Hematopoietic multipotent progenitor cell treated with erythropoietin and hydrocortisone succinate and interleukin-3 and kit ligand, for 8 days (in vitro differentiated cells): ENCODE measurements at regions not wholly inside any gene's neighbourhood (a gene's known extent, or its start where the extent isn't known, plus 50 kb on each side); places are given as distances from the start of the nearest gene placed in this dataset.

Experiments
- DNase-seq: peaks from one replicate; pipeline ENCODE4 v3.0.0-alpha.2; 2015

DNA sequence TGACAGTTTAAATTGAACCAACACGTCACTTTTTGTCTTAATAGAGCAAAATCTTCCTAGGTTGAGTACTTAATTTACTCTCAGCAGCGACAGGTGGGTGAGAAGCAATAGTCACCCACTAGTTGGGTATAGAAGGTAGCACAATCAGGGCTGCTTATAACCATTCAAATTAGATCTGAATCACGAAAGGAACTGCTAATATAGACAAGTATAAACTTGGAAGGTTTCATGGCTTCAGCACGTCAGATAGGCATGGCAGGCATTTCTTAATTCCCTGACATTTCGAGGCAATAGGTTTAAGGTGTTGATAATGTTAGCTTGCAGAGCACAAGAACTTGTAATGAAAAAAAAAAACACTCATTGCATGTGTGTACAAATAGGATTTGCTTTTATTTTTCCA is 853.4 kb downstream of the PCDH7 start:
- no peak for DNase-seq

- DNase-seq, result no peak
Observed at GRCh38 chr4:31575504-31575903, 855.3 kb downstream of the PCDH7 start.

GRCh38 chr4:31580843-31581242 is 860.7 kb downstream of the PCDH7 start:
- no peak for DNase-seq

GRCh38 chr4:31585503-31585902 is 865.3 kb downstream of the PCDH7 start:
- no peak for DNase-seq

GRCh38 chr4:31592293-31592692 is 872.1 kb downstream of the PCDH7 start:
- DNase-seq, result no peak

- no peak for DNase-seq
Observed at GRCh38 chr4:31595496-31595895, 875.3 kb downstream of the PCDH7 start.

DNA sequence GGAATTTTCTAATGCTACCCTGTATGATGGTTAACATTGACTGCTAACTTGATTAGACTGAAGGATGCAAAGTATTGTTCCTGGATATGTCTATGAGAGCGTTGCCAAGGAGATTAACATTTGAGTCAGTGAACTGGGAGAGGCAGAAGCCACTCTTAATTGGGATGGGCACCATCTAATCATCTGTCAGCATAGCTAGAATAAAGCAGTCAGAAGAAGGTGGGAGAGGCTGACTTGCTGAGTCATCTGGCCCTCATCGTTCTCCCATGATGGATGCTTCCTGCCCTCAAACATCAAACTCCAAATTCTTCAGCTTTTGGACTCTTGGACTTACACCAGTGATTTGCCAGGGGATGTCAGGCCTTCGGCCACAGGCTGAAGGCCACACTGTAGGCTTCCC is 878.5 kb downstream of the PCDH7 start:
- DNase-seq, result no peak

- DNase-seq, result no peak
Observed at GRCh38 chr4:31601793-31602192, 881.6 kb downstream of the PCDH7 start.

GRCh38 chr4:31613946-31614623 is 893.9 kb downstream of the PCDH7 start:
- no peak for DNase-seq

- DNase-seq, result no peak
Observed at GRCh38 chr4:31617667-31618066, 897.5 kb downstream of the PCDH7 start.

DNA sequence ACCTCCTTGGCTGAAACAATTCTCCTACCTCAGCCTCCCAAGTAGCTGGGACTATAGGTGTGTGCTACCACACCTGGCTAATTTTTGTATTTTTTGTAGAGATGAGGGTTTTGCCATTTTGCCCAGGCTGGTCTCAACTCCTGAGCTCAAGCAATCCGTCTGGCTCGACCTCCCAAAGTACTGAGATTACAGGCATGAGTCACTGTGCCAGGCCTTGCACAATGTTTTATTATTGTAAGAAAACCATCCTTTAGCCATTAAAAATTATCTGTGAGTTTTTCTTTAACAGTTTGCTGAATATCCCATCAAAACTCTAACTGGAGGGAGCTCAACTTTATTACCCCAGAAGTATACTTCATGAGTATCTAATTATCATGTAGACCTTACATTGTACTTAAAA is 900.3 kb downstream of the PCDH7 start:
- DNase-seq, result no peak

DNA sequence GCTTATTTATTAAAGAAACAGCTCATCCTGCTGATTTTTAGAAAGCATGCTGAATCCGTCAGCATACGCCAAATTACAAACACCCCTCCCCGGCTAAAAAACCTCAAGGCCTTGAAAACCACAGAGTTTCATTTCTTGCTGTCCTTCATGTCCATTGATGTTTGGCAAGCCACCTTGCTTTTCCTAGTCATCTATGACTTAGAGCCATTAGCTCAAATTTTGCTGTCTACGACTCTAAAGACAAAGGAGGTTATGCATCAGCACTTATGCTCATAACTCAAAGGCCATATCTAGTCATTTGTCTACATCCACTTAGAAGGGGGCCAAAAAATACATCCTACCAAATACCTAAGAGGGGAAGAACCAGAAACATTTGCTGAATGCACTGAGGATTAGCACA is 925.1 kb downstream of the PCDH7 start:
- no peak for DNase-seq

DNA sequence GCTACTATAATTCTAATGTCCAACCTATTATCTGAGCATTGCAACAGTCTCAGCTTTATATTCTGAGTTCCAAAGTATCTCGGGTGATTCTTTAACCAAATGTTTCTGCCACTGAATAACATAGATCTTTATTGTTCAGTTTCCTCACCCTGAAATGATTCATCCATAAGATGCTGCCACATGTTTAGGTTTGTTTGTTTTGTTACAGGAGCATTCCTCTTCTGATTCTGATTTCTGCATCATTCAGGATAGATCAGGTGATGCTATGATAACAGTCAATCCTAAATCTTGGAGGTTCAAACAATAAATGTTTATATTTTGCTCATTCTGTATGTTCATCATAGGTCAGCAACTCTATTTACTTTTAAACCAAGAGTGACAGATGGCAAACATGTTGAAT is 927.6 kb downstream of the PCDH7 start:
- DNase-seq, result no peak

GRCh38 chr4:31649878-31650277 is 929.7 kb downstream of the PCDH7 start:
- DNase-seq, result no peak

- no peak for DNase-seq
Observed at GRCh38 chr4:31651541-31651940, 931.4 kb downstream of the PCDH7 start.

- no peak for DNase-seq
Observed at GRCh38 chr4:31655328-31655727, 935.2 kb downstream of the PCDH7 start.

DNA sequence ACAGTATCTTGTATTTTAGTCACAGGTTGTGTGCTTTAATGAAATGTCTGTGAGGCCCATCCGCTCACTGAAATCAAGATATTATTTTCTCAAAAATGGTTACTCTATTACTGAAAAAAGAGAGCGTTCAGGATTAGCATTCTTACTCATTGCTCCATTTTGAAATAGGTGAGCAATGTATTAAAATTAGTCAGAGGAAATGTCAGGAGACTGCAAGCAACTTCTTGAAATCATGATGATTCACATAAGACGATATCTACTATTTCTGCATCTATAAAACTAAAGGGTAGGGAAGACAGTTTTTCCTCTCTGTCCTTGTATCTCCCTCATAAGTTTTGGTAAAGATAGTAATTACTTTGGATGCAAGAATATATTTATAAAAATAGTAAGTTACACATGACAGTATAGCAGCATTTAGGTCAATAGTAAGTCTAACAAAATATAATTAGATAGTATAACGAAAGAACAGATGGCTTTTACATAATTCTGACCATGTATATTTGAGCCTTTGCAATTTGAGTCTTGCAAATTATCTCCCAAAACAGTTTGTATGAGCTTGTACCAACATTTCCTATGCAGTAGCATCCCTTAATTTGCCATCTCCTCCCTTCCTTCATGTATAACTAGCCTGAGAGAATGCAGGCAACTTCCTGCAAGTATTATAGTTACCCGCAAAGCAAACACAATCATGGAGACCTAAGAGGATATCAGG is 937.8 kb downstream of the PCDH7 start:
- DNase-seq, result no peak

DNA sequence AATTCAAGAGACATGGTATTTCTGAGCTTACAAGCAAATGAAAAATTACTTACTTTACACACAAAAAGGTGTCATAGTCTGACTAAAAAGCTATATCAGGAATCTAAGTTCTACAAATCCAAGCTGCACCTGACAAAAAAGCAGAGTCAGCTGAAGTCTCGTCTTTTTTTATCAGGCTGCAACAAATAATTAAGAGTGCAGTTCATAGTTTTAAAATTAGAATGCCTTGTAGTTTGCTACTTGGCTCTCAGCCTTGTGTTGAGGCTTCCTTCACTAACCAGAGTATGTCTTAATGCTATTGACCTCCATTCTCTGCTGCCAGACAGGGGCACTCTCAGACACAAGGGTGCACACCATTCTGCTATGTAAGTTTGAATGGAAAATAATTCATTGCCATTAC is 940.7 kb downstream of the PCDH7 start:
- DNase-seq, result no peak

GRCh38 chr4:31662951-31663350 is 942.8 kb downstream of the PCDH7 start:
- DNase-seq, result no peak

- DNase-seq, result no peak
Observed at GRCh38 chr4:31667686-31668085, 947.5 kb downstream of the PCDH7 start.

DNA sequence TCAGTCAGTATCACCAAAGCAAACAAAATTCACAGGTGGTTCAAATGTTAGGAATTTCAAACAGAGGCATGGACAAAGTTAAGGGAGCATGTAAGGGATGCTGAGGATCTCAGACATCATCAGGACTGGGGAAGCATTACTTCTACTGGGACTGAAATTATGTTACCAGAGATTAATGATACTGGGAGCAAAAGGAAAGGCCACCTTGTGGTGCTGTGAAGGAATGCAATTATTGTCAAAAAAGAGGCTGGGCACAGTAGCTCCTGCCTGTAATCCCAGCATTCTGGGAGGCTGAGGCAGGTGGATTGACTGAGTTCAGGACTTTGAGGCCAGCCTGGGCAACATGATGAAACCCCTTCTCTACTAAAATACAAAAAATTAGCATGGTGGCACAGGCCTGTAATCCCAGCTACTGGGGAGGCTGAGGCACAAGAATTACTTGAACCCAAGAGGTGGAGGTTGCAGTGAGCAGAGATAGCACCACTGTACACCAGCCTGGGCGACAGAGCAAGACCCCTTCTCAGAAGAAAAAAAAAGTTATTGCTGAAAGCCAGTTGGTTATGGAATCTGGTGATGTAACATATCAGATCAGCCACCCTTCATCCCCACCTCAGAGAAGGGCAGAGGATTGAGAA is 954.3 kb downstream of the PCDH7 start:
- DNase-seq, result no peak

DNA sequence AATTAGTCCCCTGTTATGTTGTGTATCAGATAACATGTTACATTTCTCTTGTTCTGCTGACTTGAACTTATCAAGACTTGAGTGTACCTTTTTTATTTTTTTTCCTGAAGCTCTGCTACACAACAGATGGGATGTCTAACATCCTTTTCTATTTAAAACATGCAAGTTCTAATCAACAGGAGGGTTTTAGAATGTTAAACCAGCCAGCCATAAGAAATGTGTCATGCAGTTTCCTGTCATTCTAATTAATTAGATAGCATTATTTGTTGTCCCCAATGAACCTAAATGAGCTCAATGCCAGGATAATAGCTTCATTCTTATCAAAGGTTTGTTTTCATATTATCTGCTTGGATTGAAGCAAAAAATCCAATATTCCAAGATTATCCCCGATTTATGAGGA is 958.2 kb downstream of the PCDH7 start:
- DNase-seq, result no peak

DNA sequence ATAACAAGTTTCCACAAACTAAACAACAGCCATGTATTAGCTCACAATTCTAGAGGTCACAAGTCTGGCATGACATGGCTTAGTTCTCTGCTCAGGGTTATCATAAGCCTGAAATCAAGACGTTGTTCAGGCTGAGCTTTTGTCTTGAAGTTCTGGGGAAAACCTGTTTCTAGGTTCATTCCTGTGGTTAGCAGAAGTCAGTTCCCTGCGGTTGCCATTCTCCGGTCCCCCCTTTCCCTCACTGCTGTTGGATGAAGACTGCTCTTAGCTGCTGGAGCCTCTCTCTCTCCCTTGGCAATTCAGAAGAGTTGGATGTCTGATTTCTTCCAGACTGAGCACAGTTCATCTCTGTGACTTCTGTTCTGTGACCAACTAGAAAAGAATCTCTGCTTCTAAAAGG is 962.6 kb downstream of the PCDH7 start:
- no peak for DNase-seq

- DNase-seq, result no peak
Observed at GRCh38 chr4:31687717-31688342, 967.7 kb downstream of the PCDH7 start.
